Naive B cell (primary cell): ENCODE measurements at regions not wholly inside any gene's neighbourhood (a gene's known extent, or its start where the extent isn't known, plus 50 kb on each side); places are given as distances from the start of the nearest gene placed in this dataset.

Experiments
- ATAC-seq, 2 donors: fragments of 150-1000 bp; cut with Tn5 transposase; 2 replicates each; pipeline ENCODE4 v1.10.0; 2021; ENCODE audit warnings: low read depth in 2 of 2, mild to moderate bottlenecking in 2 of 2, moderate library complexity in 2 of 2
- DNase-seq: peaks from one replicate; pipeline ENCODE4 v3.0.0; 2022
- H3K27ac Mint-ChIP-seq, 6 donors: one replicate each; pipeline ENCODE4 v1.8.0; 2020 to 2022; ENCODE audit warnings: mild to moderate bottlenecking in 6 of 6, mixed read lengths in 6 of 6, moderate library complexity in 5 of 6, inconsistent platforms in 2 of 6
- H3K27me3 Mint-ChIP-seq, 3 donors: one replicate each; pipeline ENCODE4 v1.8.0; 2021 to 2022; ENCODE audit warnings: mixed read lengths in 3 of 3, mild to moderate bottlenecking in 1 of 3
- H3K36me3 Mint-ChIP-seq, 2 donors: one replicate each; pipeline ENCODE4 v1.8.0; 2020 to 2022; ENCODE audit warnings: mixed read lengths in 2 of 2, inconsistent platforms in 1 of 2, mild to moderate bottlenecking in 1 of 2
- H3K4me1 Mint-ChIP-seq, 3 donors: one replicate each; pipeline ENCODE4 v1.8.0; 2020 to 2022; ENCODE audit warnings: mixed read lengths in 3 of 3, inconsistent platforms in 1 of 3, mild to moderate bottlenecking in 1 of 3, moderate library complexity in 1 of 3
- H3K4me3 Mint-ChIP-seq, 8 donors: one replicate each; pipeline ENCODE4 v1.8.0; 2020 to 2022; ENCODE audit warnings: mild to moderate bottlenecking in 8 of 8, mixed read lengths in 8 of 8, moderate library complexity in 8 of 8, inconsistent platforms in 2 of 8
- H3K9me3 Mint-ChIP-seq, 7 donors: one replicate each; pipeline ENCODE4 v1.8.0; 2020 to 2022; ENCODE audit warnings: mixed read lengths in 7 of 7, mild to moderate bottlenecking in 5 of 7, inconsistent platforms in 2 of 7, moderate library complexity in 1 of 7

- Mint-ChIP-seq H3K27ac (no peak overlapping the region), H3K36me3 (no peaks in the 10 kb centered on the region), H3K27me3 (no peaks in the 10 kb centered on the region), H3K4me1 (no peaks in the 10 kb centered on the region), H3K4me3 (no peak overlapping the region), H3K9me3 (peaks cover 1 to 18% (median 6%) of the 10 kb centered on the region in 7 donors)
- no peak for ATAC-seq
- no peak for DNase-seq
Observed at GRCh38 chr11:56932572-56933220, 56.0 kb upstream of the OR5AK2 start.

DNA sequence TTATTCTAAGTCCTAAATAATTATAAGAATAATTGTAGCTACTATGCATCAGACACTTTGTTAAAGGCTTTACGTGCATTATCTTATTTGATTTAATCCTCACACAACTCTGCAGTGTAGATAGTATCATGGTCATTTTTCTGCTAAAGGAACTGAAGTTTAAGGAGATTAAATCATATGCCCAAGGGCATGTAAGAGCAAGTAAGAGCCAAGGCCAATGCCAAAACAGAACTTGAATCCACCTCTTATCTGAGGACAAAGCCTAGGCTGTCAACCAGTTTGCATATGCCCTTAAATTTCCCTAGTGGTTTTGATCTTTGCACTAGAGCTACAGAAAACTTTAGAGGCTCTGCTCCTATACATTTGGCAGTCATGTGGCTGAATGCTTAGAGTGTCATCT lies 65.6 kb upstream of the OR5AK2 start:
- Mint-ChIP-seq H3K27me3 (no peaks in the 10 kb centered on the region), H3K4me1 (no peaks in the 10 kb centered on the region), H3K4me3 (no peak overlapping the region), H3K27ac (no peak overlapping the region), H3K36me3 (no peaks in the 10 kb centered on the region), H3K9me3 (peaks cover 9 to 16% (median 13%) of the 10 kb centered on the region in 7 donors)
- ATAC-seq = no peak
- DNase-seq = no peak

DNA sequence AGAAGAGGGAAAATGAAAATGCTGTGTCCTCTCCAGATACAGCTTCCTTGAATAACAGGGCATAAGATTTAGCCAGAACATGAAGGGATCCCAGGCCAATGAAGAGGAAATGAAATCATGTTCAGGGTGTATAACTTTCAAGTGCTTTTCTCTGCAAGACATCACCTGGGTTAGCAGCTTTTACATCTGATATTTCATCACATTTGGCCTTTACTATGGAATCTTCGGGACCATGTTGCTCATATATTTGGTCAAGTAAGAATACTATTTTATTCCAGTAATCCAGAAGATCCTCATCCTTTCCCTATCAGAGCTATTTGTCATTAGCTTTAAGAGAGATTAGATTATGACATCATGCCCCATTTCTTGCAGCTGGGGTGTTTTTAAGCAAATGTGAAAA lies 66.3 kb upstream of the OR5AK2 start:
- Mint-ChIP-seq H3K4me1 (no peaks in the 10 kb centered on the region), H3K27me3 (no peaks in the 10 kb centered on the region), H3K9me3 (peaks cover 9 to 16% (median 13%) of the 10 kb centered on the region in 7 donors), H3K27ac (no peak overlapping the region), H3K4me3 (no peak overlapping the region), H3K36me3 (no peaks in the 10 kb centered on the region)
- no peak for DNase-seq
- ATAC-seq = no peak

- H3K9me3 Mint-ChIP-seq = peaks cover 4 to 18% (median 10%) of the 10 kb centered on the region in 7 donors
- ATAC-seq = no peak
- H3K4me3 Mint-ChIP-seq = no peak overlapping the region
Observed at GRCh38 chr11:56917708-56918400, 70.9 kb upstream of the OR5AK2 start.

DNA sequence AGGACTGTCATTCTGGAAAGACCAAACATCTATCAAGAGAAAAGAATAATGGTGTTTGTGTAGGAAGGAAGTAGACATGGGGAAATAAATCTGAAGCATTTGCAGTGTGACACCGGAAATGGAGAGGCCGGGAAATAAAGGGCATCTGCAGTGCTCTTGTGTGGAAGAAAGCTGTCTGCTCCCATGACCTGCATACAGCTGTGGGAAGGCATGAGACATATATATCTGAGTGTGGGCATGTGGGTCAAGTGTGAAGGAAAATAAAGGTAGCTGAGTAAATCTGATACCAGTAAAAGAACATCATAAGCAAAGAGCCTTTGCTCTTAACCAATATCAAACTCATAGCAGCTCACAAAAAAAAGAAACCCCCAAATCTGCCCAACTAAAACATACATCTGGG lies 72.1 kb upstream of the OR5AK2 start:
- no peak overlapping the region for H3K4me3 Mint-ChIP-seq
- no peaks in the 10 kb centered on the region for H3K4me1 Mint-ChIP-seq
- H3K36me3 Mint-ChIP-seq = no peaks in the 10 kb centered on the region
- H3K27ac Mint-ChIP-seq = no peak overlapping the region
- peaks cover 0 to 7% (median 6%) of the 10 kb centered on the region in 3 donors for H3K27me3 Mint-ChIP-seq
- ATAC-seq (no peak), DNase-seq (no peak)
- H3K9me3 Mint-ChIP-seq = peaks cover 4 to 16% (median 10%) of the 10 kb centered on the region in 7 donors

More at GRCh38 chr11:56917708-56918400, 70.9 kb upstream of the OR5AK2 start:
- no peaks in the 10 kb centered on the region for H3K36me3 Mint-ChIP-seq
- DNase-seq = no peak
- no peak overlapping the region for H3K27ac Mint-ChIP-seq
- H3K27me3 Mint-ChIP-seq = peaks cover 0 to 7% (median 6%) of the 10 kb centered on the region in 3 donors
- no peaks in the 10 kb centered on the region for H3K4me1 Mint-ChIP-seq

- Mint-ChIP-seq H3K27ac (no peak overlapping the region), H3K4me1 (no peaks in the 10 kb centered on the region), H3K4me3 (no peak overlapping the region), H3K36me3 (no peaks in the 10 kb centered on the region), H3K9me3 (peaks cover 4 to 18% (median 9%) of the 10 kb centered on the region in 7 donors), H3K27me3 (peaks cover 0 to 7% (median 6%) of the 10 kb centered on the region in 3 donors)
- DNase-seq = no peak
- no peak for ATAC-seq
Observed at GRCh38 chr11:56916162-56916561, 72.6 kb upstream of the OR5AK2 start.

DNA sequence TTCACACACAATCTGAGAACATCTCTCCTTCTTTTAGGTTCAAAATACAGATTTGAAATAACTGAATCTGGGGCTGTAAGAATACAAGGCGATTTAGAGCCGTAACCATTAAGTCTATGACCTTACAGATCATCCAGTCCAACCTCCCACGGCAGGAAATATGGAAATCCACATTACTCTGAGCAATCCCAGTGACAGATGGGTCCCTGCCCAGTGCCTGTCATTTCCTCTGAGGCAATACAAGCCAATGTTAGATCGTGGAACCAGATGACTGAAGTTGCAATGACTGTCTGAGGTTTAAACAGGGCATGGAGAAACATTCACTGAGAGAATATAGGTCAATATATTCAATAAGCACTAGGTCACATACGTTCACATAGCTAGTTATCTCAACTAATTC lies 77.4 kb upstream of the OR5AK2 start:
- H3K36me3 Mint-ChIP-seq = no peaks in the 10 kb centered on the region
- peaks cover 0 to 7% (median 4%) of the 10 kb centered on the region in 3 donors for H3K27me3 Mint-ChIP-seq
- ATAC-seq (no peak), DNase-seq (no peak)
- H3K9me3 Mint-ChIP-seq = peaks cover 0 to 9% (median 4%) of the 10 kb centered on the region in 7 donors
- H3K27ac Mint-ChIP-seq = no peak overlapping the region
- H3K4me3 Mint-ChIP-seq = no peak overlapping the region
- H3K4me1 Mint-ChIP-seq = no peaks in the 10 kb centered on the region

GRCh38 chr11:56910785-56911184 lies 77.9 kb upstream of the OR5AK2 start:
- DNase-seq (no peak), ATAC-seq (no peak)
- no peak overlapping the region for H3K27ac Mint-ChIP-seq
- no peaks in the 10 kb centered on the region for H3K36me3 Mint-ChIP-seq
- peaks cover 0 to 9% (median under 1%) of the 10 kb centered on the region in 7 donors for H3K9me3 Mint-ChIP-seq
- H3K4me1 Mint-ChIP-seq = no peaks in the 10 kb centered on the region
- peaks cover 0 to 1% (median 0%) of the 10 kb centered on the region in 3 donors for H3K27me3 Mint-ChIP-seq
- H3K4me3 Mint-ChIP-seq = no peak overlapping the region

GRCh38 chr11:56910046-56910773 lies 78.5 kb upstream of the OR5AK2 start:
- no peaks in the 10 kb centered on the region for H3K36me3 Mint-ChIP-seq
- no peaks in the 10 kb centered on the region for H3K4me1 Mint-ChIP-seq
- ATAC-seq = no peak
- peaks cover 0 to 8% (median 0%) of the 10 kb centered on the region in 7 donors for H3K9me3 Mint-ChIP-seq
- H3K27ac Mint-ChIP-seq = no peak overlapping the region
- no peak for DNase-seq
- H3K4me3 Mint-ChIP-seq = no peak overlapping the region
- no peaks in the 10 kb centered on the region for H3K27me3 Mint-ChIP-seq

DNA sequence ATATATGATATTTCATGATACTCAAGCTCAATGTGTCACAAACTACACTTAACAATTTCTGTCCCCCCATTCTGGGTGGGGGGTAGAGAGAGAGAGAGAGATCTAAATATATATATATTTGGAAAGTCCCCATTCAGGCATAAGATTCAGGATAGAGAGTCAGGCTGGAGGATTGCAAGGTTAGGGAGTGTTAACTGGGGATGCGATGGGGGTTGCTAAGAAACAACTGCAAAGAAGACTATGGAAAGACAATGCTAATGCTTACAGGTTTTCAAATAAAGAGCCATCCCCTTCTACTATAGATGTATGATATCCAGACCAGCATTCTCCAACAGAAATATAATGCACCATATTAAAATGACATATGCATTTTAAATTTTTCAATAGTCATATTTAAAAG lies 79.2 kb upstream of the OR5AK2 start:
- H3K4me1 Mint-ChIP-seq = no peaks in the 10 kb centered on the region
- DNase-seq = no peak

GRCh38 chr11:56909080-56909479 lies 79.6 kb upstream of the OR5AK2 start:
- DNase-seq = no peak
- H3K36me3 Mint-ChIP-seq = no peaks in the 10 kb centered on the region
- H3K27me3 Mint-ChIP-seq = no peaks in the 10 kb centered on the region
- H3K4me1 Mint-ChIP-seq = no peaks in the 10 kb centered on the region
- no peak overlapping the region for H3K4me3 Mint-ChIP-seq
- H3K27ac Mint-ChIP-seq = no peak overlapping the region
- peaks cover 0 to 8% (median 0%) of the 10 kb centered on the region in 7 donors for H3K9me3 Mint-ChIP-seq
- no peak for ATAC-seq

More for the DNA sequence above, 79.2 kb upstream of the OR5AK2 start:
- Mint-ChIP-seq H3K9me3 (peaks cover 0 to 8% (median 0%) of the 10 kb centered on the region in 7 donors), H3K27ac (no peak overlapping the region), H3K4me3 (no peak overlapping the region), H3K36me3 (no peaks in the 10 kb centered on the region), H3K27me3 (no peaks in the 10 kb centered on the region)
- ATAC-seq = no peak

- no peaks in the 10 kb centered on the region for H3K4me1 Mint-ChIP-seq
Observed at GRCh38 chr11:56906683-56907148, 82.0 kb upstream of the OR5AK2 start.

GRCh38 chr11:56905936-56906335 lies 82.8 kb upstream of the OR5AK2 start:
- ATAC-seq (no peak), DNase-seq (no peak)
- no peak overlapping the region for H3K27ac Mint-ChIP-seq
- H3K4me3 Mint-ChIP-seq = no peak overlapping the region
- no peaks in the 10 kb centered on the region for H3K36me3 Mint-ChIP-seq
- H3K27me3 Mint-ChIP-seq = no peaks in the 10 kb centered on the region
- no peaks in the 10 kb centered on the region for H3K4me1 Mint-ChIP-seq
- H3K9me3 Mint-ChIP-seq = peaks cover 0 to 2% (median 0%) of the 10 kb centered on the region in 7 donors

More at GRCh38 chr11:56906683-56907148, 82.0 kb upstream of the OR5AK2 start:
- DNase-seq (no peak), ATAC-seq (no peak)
- H3K27ac Mint-ChIP-seq = no peak overlapping the region
- no peak overlapping the region for H3K4me3 Mint-ChIP-seq
- H3K27me3 Mint-ChIP-seq = no peaks in the 10 kb centered on the region
- no peaks in the 10 kb centered on the region for H3K36me3 Mint-ChIP-seq
- peaks cover 0 to 8% (median 2%) of the 10 kb centered on the region in 7 donors for H3K9me3 Mint-ChIP-seq
